GM12875 (cell line): ENCODE measurements at regions not wholly inside any gene's neighbourhood (a gene's known extent, or its start where the extent isn't known, plus 50 kb on each side); places are given as distances from the start of the nearest gene placed in this dataset.

ENCODE experiments used
- H3K4me3 ChIP-seq: one replicate; pipeline ENCODE4 v1.5.1; 2011; ENCODE audit warnings: low read depth, low read length, control low read depth
- CTCF ChIP-seq: IDR thresholded peaks from 2 replicates; pipeline ENCODE4 v1.5.1; 2011; ENCODE audit warnings: low read depth, mild to moderate bottlenecking, control low read depth, inconsistent platforms, low read length, moderate library complexity, borderline replicate concordance; ENCODE audit not compliant: insufficient read depth

GRCh38 chr1:186559601-186560116, 98.7 kb upstream of the PDC start:
- H3K4me3 ChIP-seq, result no peak overlapping the region
- no peak for TF ChIP-seq CTCF

- no peak for TF ChIP-seq CTCF
- no peak overlapping the region for H3K4me3 ChIP-seq
Measured at GRCh38 chr1:186557147-186557777, 96.3 kb upstream of the PDC start.

GRCh38 chr1:186550832-186551231, 89.9 kb upstream of the PDC start:
- TF ChIP-seq CTCF, result no peak
- no peak overlapping the region for H3K4me3 ChIP-seq

- no peak overlapping the region for H3K4me3 ChIP-seq
- TF ChIP-seq CTCF, result no peak
Measured at GRCh38 chr1:186541003-186541402, 80.1 kb upstream of the PDC start.

GRCh38 chr1:186540521-186540920, 79.6 kb upstream of the PDC start:
- H3K4me3 ChIP-seq, result no peak overlapping the region
- no peak for TF ChIP-seq CTCF

GRCh38 chr1:186536273-186536890, 75.5 kb upstream of the PDC start:
- no peak for TF ChIP-seq CTCF
- H3K4me3 ChIP-seq, result no peak overlapping the region

- H3K4me3 ChIP-seq, result no peak overlapping the region
- TF ChIP-seq CTCF, result no peak
Measured at GRCh38 chr1:186535388-186536133, 74.6 kb upstream of the PDC start.
